Type B pancreatic cell (in vitro differentiated cells): ENCODE measurements at regions not wholly inside any gene's neighbourhood (a gene's known extent, or its start where the extent isn't known, plus 50 kb on each side); places are given as distances from the start of the nearest gene placed in this dataset.

Source experiments
- DNase-seq: peaks from one replicate; pipeline ENCODE4 v3.0.0; 2021; ENCODE audit warnings: mixed read lengths; ENCODE audit not compliant: unreplicated experiment; ENCODE audit errors: extremely low spot score
- H3K27ac Mint-ChIP-seq: 2 replicates; pipeline ENCODE4 v1.8.0; 2021; ENCODE audit warnings: mild to moderate bottlenecking, mixed read lengths
- H3K27me3 Mint-ChIP-seq: 2 replicates; pipeline ENCODE4 v1.8.0; 2021; ENCODE audit warnings: mixed read lengths
- H3K36me3 Mint-ChIP-seq: 2 replicates; pipeline ENCODE4 v1.8.0; 2021; ENCODE audit warnings: mixed read lengths
- H3K4me1 Mint-ChIP-seq: one replicate; pipeline ENCODE4 v1.8.0; 2021; ENCODE audit warnings: mixed read lengths; ENCODE audit not compliant: unreplicated experiment
- H3K4me3 Mint-ChIP-seq: 2 replicates; pipeline ENCODE4 v1.8.0; 2021; ENCODE audit warnings: mild to moderate bottlenecking, mixed read lengths
- H3K9me3 Mint-ChIP-seq: 2 replicates; pipeline ENCODE4 v1.8.0; 2021; ENCODE audit warnings: mixed read lengths
- TF ChIP-seq, protein P1 (sequence below): fragments of 200-600 bp; sonication (generic); conservative IDR thresholded peaks from 2 replicates; pipeline ENCODE4 v1.5.0; 2021; ENCODE audit warnings: antibody characterized with exemption, mild to moderate bottlenecking

DNA sequence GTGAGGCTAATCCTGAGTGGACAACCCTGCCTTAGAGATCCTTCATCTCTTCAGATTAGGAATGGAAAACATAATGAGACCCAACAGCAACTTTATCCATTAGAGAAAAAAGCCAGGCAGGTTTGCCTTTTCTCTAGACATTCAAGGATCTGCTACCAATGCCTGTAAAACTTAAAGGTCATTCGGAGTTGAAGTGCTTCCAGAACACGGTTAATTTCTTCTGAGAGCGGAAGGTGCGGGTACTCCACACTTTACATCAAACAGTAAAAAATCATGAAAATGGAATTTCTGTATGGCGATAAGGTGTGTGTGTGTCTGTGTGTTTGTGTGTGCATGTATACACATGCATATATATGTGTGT, 65.2 kb upstream of the PRKACB start:
- H3K36me3 Mint-ChIP-seq: peaks cover 5% of the 10 kb centered on the region
- H3K9me3 Mint-ChIP-seq: no peaks in the 10 kb centered on the region
- H3K27ac Mint-ChIP-seq: peak overlapping the region; percentile 77
- TF ChIP-seq, protein P1, sequence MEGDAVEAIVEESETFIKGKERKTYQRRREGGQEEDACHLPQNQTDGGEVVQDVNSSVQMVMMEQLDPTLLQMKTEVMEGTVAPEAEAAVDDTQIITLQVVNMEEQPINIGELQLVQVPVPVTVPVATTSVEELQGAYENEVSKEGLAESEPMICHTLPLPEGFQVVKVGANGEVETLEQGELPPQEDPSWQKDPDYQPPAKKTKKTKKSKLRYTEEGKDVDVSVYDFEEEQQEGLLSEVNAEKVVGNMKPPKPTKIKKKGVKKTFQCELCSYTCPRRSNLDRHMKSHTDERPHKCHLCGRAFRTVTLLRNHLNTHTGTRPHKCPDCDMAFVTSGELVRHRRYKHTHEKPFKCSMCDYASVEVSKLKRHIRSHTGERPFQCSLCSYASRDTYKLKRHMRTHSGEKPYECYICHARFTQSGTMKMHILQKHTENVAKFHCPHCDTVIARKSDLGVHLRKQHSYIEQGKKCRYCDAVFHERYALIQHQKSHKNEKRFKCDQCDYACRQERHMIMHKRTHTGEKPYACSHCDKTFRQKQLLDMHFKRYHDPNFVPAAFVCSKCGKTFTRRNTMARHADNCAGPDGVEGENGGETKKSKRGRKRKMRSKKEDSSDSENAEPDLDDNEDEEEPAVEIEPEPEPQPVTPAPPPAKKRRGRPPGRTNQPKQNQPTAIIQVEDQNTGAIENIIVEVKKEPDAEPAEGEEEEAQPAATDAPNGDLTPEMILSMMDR: no peak
- peaks cover 19% of the 10 kb centered on the region for H3K4me1 Mint-ChIP-seq
- DNase-seq: no peak
- H3K4me3 Mint-ChIP-seq: peak overlapping the region; percentile 93
- H3K27me3 Mint-ChIP-seq: no peaks in the 10 kb centered on the region

DNA sequence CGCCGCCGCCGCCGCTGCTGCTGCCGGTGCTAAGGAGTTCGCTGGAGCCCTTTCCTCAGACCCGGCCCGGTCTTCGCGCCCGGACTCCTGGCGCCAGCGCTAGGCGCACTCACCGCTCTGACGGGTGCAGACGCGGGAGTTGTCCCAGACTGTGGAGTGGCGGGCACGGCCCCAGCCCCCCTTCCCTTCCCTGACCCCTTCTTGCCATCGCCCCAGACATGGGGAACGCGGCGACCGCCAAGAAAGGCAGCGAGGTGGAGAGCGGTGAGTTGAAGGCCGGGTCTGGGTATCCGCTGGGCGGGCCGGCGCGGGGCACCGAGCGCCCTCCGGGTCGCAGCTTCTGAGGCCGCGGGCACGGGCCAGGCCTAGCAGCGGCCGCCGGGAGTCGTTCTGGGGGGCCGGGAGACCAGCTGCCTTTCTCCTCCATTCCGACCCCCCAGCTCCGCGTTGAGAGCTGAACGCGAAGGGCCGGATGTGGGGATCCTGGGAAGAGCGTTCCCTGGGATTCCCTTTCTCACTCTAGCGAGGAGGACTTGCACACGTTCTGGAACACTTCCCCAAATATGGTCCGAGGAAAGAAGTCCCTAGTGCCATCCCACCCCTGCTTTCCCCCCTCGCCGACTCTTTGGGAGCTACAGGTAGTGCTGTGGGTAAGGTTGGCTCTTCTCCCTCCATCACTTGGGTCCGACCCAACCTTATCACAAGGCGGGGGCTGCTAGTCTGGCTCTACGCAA, 65.8 kb upstream of the PRKACB start:
- H3K36me3 Mint-ChIP-seq: peaks cover 6% of the 10 kb centered on the region

DNA sequence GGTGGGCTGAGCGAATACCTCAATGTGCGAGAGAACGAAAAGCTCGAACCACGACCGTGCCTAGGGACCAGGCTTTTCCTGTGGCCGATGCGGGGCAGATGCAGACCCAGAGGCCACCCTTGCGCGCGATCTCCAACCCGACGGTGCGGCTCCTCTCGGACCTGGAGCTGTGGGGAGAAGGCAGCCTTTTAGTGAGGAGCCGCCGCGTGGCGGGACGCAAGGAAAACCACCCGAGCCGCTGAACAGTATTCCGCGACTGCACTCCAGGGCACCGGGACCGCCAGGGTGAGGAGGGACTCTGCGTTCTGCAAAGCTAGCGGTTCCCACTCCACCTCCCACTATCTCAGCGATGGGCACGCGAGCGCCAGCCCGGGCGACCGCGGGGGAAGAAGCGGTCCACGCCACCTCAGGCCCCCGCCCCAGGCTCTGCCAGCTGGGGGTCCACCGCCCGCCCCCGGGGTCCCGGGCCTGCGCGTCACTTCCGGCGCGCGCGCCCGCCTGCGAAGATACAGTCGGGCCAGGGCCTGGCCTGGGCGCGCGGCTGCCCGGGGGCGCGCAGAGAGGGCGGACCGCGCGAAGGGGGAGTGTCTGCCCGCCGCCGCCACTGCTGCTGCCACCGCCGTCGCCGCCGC, 66.5 kb upstream of the PRKACB start:
- H3K9me3 Mint-ChIP-seq: no peaks in the 10 kb centered on the region

More for the DNA sequence above, 65.8 kb upstream of the PRKACB start:
- Mint-ChIP-seq H3K4me3 (peak overlapping the region; percentile 93), H3K4me1 (peaks cover 19% of the 10 kb centered on the region), H3K27ac (peak overlapping the region; percentile 77), H3K9me3 (no peaks in the 10 kb centered on the region), H3K27me3 (no peaks in the 10 kb centered on the region)
- TF ChIP-seq, protein P1: no peak
- peak; percentile 77 for DNase-seq

DNA sequence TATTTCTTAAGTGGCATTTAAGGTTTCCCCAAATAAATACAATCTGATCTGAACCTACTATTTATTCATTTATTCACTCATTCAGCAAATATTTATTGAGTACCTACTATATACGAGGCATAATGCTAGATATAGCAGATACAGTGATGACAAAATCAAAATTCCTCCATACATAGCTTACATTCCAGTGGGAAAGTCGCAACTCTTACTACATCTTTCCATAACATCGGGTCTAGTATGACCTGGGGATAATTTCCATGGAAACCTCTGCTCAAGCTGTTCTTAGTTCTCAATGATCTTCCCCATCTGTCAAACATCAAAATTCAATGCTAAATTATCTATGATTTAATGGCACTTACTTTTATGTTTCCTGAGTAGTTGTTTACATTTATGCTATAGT, 70.8 kb upstream of the PRKACB start:
- Mint-ChIP-seq H3K36me3 (peaks cover 8% of the 10 kb centered on the region), H3K4me3 (no peak overlapping the region), H3K4me1 (peaks cover 7% of the 10 kb centered on the region)

More for the DNA sequence above, 66.5 kb upstream of the PRKACB start:
- Mint-ChIP-seq H3K4me3 (peak overlapping the region; percentile 93), H3K4me1 (peaks cover 15% of the 10 kb centered on the region), H3K27ac (peak overlapping the region; percentile 91), H3K27me3 (no peaks in the 10 kb centered on the region), H3K36me3 (peaks cover 5% of the 10 kb centered on the region)
- TF ChIP-seq, protein P1: no peak
- DNase-seq: peak; percentile 85

DNA sequence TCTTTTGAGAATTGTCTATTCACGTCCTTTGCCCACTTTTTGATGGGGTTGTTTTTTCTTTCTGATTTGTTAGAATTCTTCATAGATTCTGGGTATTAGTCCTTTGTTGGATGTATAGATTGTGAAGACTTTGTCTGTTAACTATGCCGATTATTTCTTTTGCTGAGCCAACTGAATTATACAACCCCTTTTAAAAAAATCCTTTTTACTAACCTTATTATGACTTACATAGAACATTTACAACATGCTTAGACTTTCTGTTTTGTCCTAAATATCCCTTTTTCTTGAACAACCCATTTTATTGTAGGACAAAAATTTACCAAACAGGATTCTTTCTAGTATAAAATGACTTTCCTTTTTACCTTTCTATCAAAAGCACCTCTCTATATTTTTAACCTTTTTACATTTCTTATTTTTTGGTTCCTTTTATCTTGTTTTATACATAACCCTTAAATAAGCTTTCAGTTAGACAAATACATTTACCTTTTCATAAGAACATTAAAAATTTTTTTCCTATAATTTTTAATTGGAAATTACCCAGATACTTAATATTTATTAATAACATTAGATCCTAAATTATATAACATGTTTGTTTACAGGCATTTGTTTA, 70.4 kb upstream of the TTLL7 start:
- no peak overlapping the region for H3K4me3 Mint-ChIP-seq
- H3K36me3 Mint-ChIP-seq: peaks cover 8% of the 10 kb centered on the region
- DNase-seq: no peak
- H3K27ac Mint-ChIP-seq: no peak overlapping the region
- no peaks in the 10 kb centered on the region for H3K27me3 Mint-ChIP-seq
- no peaks in the 10 kb centered on the region for H3K4me1 Mint-ChIP-seq
- TF ChIP-seq, protein P1: no peak
- H3K9me3 Mint-ChIP-seq: peaks cover 10% of the 10 kb centered on the region

More for the DNA sequence above, 70.8 kb upstream of the PRKACB start:
- DNase-seq: no peak
- TF ChIP-seq, protein P1: no peak
- H3K27me3 Mint-ChIP-seq: no peaks in the 10 kb centered on the region
- H3K27ac Mint-ChIP-seq: no peak overlapping the region
- H3K9me3 Mint-ChIP-seq: peaks cover 5% of the 10 kb centered on the region
